ENCODE measurements at regions not wholly inside any gene's neighbourhood (a gene's known extent, or its start where the extent isn't known, plus 50 kb on each side); places are given as distances from the start of the nearest gene placed in this dataset.

GRCh38 chr4:13778367-13778766, 150.8 kb upstream of the BOD1L1 start:
- no peak for TF ChIP-seq YY1 (IDR thresholded peaks at IDR 0.05; ENCODE audit: insufficient read depth, insufficient read length)
- TF ChIP-seq ZNF274 (IDR thresholded peaks at IDR 0.05; ENCODE audit: low read depth, low read length) = no peak

Data from NT2/D1 (cell line).